ENCODE measurements at regions not wholly inside any gene's neighbourhood (a gene's known extent, or its start where the extent isn't known, plus 50 kb on each side); places are given as distances from the start of the nearest gene placed in this dataset.

DNA sequence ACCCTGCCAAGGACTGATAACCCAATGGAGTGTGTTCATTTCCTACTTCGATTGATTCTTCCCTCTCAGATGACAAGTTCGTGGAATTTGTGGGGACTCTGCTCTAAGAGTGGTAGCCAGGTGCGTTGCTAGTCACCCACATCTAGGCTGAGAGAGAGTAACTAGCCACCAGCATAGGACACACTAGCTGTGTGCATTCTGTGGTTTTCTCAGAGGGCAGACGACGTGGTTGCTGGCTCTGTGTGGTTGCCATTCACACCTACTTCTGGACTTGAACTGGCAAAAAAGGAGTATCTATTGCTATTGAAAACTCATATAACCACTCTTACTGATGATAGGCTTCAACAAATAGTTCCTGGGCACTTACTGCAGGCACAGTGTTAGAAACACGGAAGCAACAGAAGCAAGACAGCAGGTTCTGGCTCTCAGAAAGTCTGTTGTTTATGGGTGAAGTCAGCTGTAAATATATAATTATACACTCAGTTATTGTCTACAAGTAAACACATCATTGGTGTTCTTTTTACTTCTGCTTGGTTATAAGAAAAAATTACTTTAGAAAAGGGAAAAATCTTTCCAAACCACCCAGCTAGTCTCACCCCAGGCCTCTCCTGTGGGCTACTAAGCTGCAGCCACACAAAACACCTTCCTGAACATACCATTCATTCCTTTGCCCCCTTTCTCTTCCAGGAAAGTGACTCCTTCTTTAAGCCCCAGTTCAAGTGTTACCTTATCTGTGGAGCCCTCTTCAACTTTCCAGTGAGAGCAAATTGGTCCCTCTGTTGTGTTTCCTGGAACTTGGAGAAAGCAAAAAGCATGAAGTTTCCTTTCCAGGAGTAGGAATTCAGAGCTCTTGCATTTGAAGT is 151.1 kb upstream of the HAPLN1 start:
- Mint-ChIP-seq H3K4me3 (no peak overlapping the region), H3K9me3 (peaks cover 0 to 10% (median 1%) of the 10 kb centered on the region in 7 donors), H3K36me3 (no peaks in the 10 kb centered on the region), H3K27me3 (ENCODE audit: low read depth in 3 of 3) (peaks cover 0 to 2% (median 0%) of the 10 kb centered on the region in 3 donors), H3K27ac (no peak overlapping the region), H3K4me1 (no peaks in the 10 kb centered on the region)
- no peak for DNase-seq
- WGBS (ENCODE audit: insufficient coverage) = 100% methylated on average over 1 of the region's 6 CpGs
- Histone ChIP-seq H3K27ac (ENCODE audit: low read depth in 1 of 2, low read length in 2 of 2) (no peak overlapping the region), H3K9me3 (replicated peaks in 1 of 2; ENCODE audit: control insufficient read depth in 1 of 2, insufficient read depth in 1 of 2, low read length in 2 of 2) (no peaks in the 10 kb centered on the region), H3K9ac (ENCODE audit: insufficient read depth, low read length, poor library complexity, severe bottlenecking) (no peak overlapping the region), H4K20me1 (ENCODE audit: insufficient read depth, low read length) (no peaks in the 10 kb centered on the region), H3K4me2 (replicated peaks; ENCODE audit: extremely low read depth, low read length, poor library complexity, severe bottlenecking) (no peak overlapping the region), H3K36me3 (replicated peaks in 1 of 2; ENCODE audit: control insufficient read depth in 1 of 2, insufficient read depth in 2 of 2, low read length in 2 of 2) (no peaks in the 10 kb centered on the region), H3K79me2 (ENCODE audit: insufficient read depth, low read length) (no peaks in the 10 kb centered on the region), H2AFZ (ENCODE audit: insufficient read depth, low read depth, low read length, poor library complexity, severe bottlenecking) (no peak overlapping the region), H3K4me3 (replicated peaks in 1 of 3; ENCODE audit: low read depth in 2 of 3, low read length in 3 of 3) (no peak overlapping the region), H3K4me1 (ENCODE audit: control insufficient read depth in 1 of 2, insufficient read depth in 2 of 2, low read length in 2 of 2) (no peaks in the 10 kb centered on the region), H3K27me3 (ENCODE audit: control insufficient read depth in 2 of 2, insufficient read depth in 2 of 2, low read length in 2 of 2) (no peaks in the 10 kb centered on the region)
- intact Hi-C loops (cut with micrococcal nuclease) = no loop called here
- TF ChIP-seq, protein P1, sequence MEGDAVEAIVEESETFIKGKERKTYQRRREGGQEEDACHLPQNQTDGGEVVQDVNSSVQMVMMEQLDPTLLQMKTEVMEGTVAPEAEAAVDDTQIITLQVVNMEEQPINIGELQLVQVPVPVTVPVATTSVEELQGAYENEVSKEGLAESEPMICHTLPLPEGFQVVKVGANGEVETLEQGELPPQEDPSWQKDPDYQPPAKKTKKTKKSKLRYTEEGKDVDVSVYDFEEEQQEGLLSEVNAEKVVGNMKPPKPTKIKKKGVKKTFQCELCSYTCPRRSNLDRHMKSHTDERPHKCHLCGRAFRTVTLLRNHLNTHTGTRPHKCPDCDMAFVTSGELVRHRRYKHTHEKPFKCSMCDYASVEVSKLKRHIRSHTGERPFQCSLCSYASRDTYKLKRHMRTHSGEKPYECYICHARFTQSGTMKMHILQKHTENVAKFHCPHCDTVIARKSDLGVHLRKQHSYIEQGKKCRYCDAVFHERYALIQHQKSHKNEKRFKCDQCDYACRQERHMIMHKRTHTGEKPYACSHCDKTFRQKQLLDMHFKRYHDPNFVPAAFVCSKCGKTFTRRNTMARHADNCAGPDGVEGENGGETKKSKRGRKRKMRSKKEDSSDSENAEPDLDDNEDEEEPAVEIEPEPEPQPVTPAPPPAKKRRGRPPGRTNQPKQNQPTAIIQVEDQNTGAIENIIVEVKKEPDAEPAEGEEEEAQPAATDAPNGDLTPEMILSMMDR (IDR thresholded peaks at IDR 0.05) = no peak

DNA sequence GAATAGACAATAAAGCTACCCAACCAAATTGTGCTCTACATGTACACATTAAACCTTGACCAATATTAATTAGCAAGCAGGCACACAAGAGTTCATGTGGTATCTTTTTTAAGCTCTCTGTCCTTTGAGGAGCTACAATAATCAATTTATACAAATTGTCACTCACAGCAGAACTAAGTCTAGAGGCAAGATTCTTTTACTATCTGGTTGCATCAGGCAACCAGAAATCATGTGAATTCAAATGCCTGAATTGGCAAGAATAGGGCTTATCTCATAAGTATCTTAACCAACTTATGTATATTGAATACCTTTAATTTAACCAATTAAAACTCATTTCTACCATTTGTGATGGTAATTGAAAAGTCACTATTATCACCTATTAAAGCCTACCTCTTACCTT is 145.5 kb upstream of the HAPLN1 start:
- H3K9me3 ChIP-seq (replicated peaks in 1 of 2; ENCODE audit: control insufficient read depth in 1 of 2, insufficient read depth in 1 of 2, low read length in 2 of 2) = no peaks in the 10 kb centered on the region
- H3K4me3 ChIP-seq (replicated peaks in 1 of 3; ENCODE audit: low read depth in 2 of 3, low read length in 3 of 3) = no peak overlapping the region
- no peaks in the 10 kb centered on the region for H3K4me1 Mint-ChIP-seq
- no peaks in the 10 kb centered on the region for H4K20me1 ChIP-seq (ENCODE audit: insufficient read depth, low read length)
- peaks cover 0 to 5% (median 0%) of the 10 kb centered on the region in 7 donors for H3K9me3 Mint-ChIP-seq
- H2AFZ ChIP-seq (ENCODE audit: insufficient read depth, low read depth, low read length, poor library complexity, severe bottlenecking) = no peak overlapping the region
- no peaks in the 10 kb centered on the region for H3K27me3 ChIP-seq (ENCODE audit: control insufficient read depth in 2 of 2, insufficient read depth in 2 of 2, low read length in 2 of 2)
- no peaks in the 10 kb centered on the region for H3K79me2 ChIP-seq (ENCODE audit: insufficient read depth, low read length)
- H3K4me3 Mint-ChIP-seq = no peak overlapping the region
- intact Hi-C loops (cut with micrococcal nuclease) = no loop called here
- no peaks in the 10 kb centered on the region for H3K4me1 ChIP-seq (ENCODE audit: control insufficient read depth in 1 of 2, insufficient read depth in 2 of 2, low read length in 2 of 2)
- no peak overlapping the region for H3K9ac ChIP-seq (ENCODE audit: insufficient read depth, low read length, poor library complexity, severe bottlenecking)
- H3K36me3 ChIP-seq (replicated peaks in 1 of 2; ENCODE audit: control insufficient read depth in 1 of 2, insufficient read depth in 2 of 2, low read length in 2 of 2) = no peaks in the 10 kb centered on the region
- TF ChIP-seq, protein P1 (IDR thresholded peaks at IDR 0.05) = no peak
- no peaks in the 10 kb centered on the region for H3K36me3 Mint-ChIP-seq
- no peak overlapping the region for H3K27ac Mint-ChIP-seq
- no peak for DNase-seq
- H3K27ac ChIP-seq (ENCODE audit: low read depth in 1 of 2, low read length in 2 of 2) = no peak overlapping the region
- H3K27me3 Mint-ChIP-seq (ENCODE audit: low read depth in 3 of 3) = no peaks in the 10 kb centered on the region
- no peak overlapping the region for H3K4me2 ChIP-seq (replicated peaks; ENCODE audit: extremely low read depth, low read length, poor library complexity, severe bottlenecking)

Data from CD14-positive monocyte (primary cell).